ENCODE measurements at regions not wholly inside any gene's neighbourhood (a gene's known extent, or its start where the extent isn't known, plus 50 kb on each side); places are given as distances from the start of the nearest gene placed in this dataset.
"Not testable (repeated sequence)": the region's sequence is repeated elsewhere in the genome, so short reads cannot be mapped to it uniquely, and the experiment has no call there.

- Mint-ChIP-seq H3K4me1 (peaks cover 10% of the 10 kb centered on the region), H3K27me3 (no peaks in the 10 kb centered on the region), H3K27ac (peak overlapping the region; percentile 50), H3K4me3 (no peak overlapping the region), H3K36me3 (ENCODE audit: low read depth) (no peaks in the 10 kb centered on the region), H3K9me3 (no peaks in the 10 kb centered on the region)
- ChIA-PET POLR2A (no interaction called here), CTCF (no interaction called here)
- no peak for DNase-seq
These were observed 51.8 kb upstream of the PMAIP1 start for GRCh38 chr18:59848002-59848401.

GRCh38 chr18:59847491-59847846, 52.3 kb upstream of the PMAIP1 start:
- CTCF ChIA-PET; H3K27me3 Mint-ChIP-seq; DNase-seq; H3K4me3 Mint-ChIP-seq; H3K36me3 Mint-ChIP-seq (ENCODE audit: low read depth); H3K9me3 Mint-ChIP-seq: not testable (repeated sequence)
- peaks cover 10% of the 10 kb centered on the region for H3K4me1 Mint-ChIP-seq
- H3K27ac Mint-ChIP-seq, result peak overlapping the region; percentile 50
- POLR2A ChIA-PET, result interaction anchor here (0.6 kb wide), 1 partner anchor 51 kb away, joined by 3 read pairs; no protein-coding TSS in a partner anchor

- no peak overlapping the region for H3K4me3 Mint-ChIP-seq
- peaks cover 10% of the 10 kb centered on the region for H3K4me1 Mint-ChIP-seq
- H3K27ac Mint-ChIP-seq, result peak overlapping the region; percentile 19
- DNase-seq, result peak; percentile 9
- H3K9me3 Mint-ChIP-seq, result no peaks in the 10 kb centered on the region
- H3K27me3 Mint-ChIP-seq, result no peaks in the 10 kb centered on the region
- H3K36me3 Mint-ChIP-seq (ENCODE audit: low read depth), result no peaks in the 10 kb centered on the region
- ChIA-PET POLR2A (interaction anchor here (0.5 to 0.6 kb wide), 2 partner anchors 36 to 52 kb away, joined by 3 read pairs; no protein-coding TSS in a partner anchor), CTCF (interaction anchor here (0.6 kb wide), 1 partner anchor 46 kb away, joined by 3 read pairs; no protein-coding TSS in a partner anchor)
These were observed 52.8 kb upstream of the PMAIP1 start for GRCh38 chr18:59846814-59847490.

- no peak for DNase-seq
- no peaks in the 10 kb centered on the region for H3K36me3 Mint-ChIP-seq (ENCODE audit: low read depth)
- no peaks in the 10 kb centered on the region for H3K27me3 Mint-ChIP-seq
- ChIA-PET CTCF (no interaction called here), POLR2A (no interaction called here)
- no peak overlapping the region for H3K4me3 Mint-ChIP-seq
- H3K27ac Mint-ChIP-seq, result no peak overlapping the region
- no peaks in the 10 kb centered on the region for H3K9me3 Mint-ChIP-seq
- H3K4me1 Mint-ChIP-seq, result peaks cover 8% of the 10 kb centered on the region
These were observed 56.8 kb upstream of the PMAIP1 start for GRCh38 chr18:59842947-59843346.

GRCh38 chr18:59839931-59840685, 59.7 kb upstream of the PMAIP1 start:
- H3K27me3 Mint-ChIP-seq, result no peaks in the 10 kb centered on the region
- no peak overlapping the region for H3K4me3 Mint-ChIP-seq
- CTCF ChIA-PET, result interaction anchor here (0.6 to 2.0 kb wide), 2 partner anchors 9 kb away, joined by 3 to 5 read pairs; no protein-coding TSS in a partner anchor
- no peak overlapping the region for H3K27ac Mint-ChIP-seq
- no peak for DNase-seq
- no peaks in the 10 kb centered on the region for H3K36me3 Mint-ChIP-seq (ENCODE audit: low read depth)
- H3K9me3 Mint-ChIP-seq, result no peaks in the 10 kb centered on the region
- POLR2A ChIA-PET, result no interaction called here
- peaks cover 1% of the 10 kb centered on the region for H3K4me1 Mint-ChIP-seq

GRCh38 chr18:59839246-59839645, 60.5 kb upstream of the PMAIP1 start:
- H3K4me3 Mint-ChIP-seq, result no peak overlapping the region
- H3K36me3 Mint-ChIP-seq (ENCODE audit: low read depth), result no peaks in the 10 kb centered on the region
- H3K27me3 Mint-ChIP-seq, result no peaks in the 10 kb centered on the region
- no peaks in the 10 kb centered on the region for H3K9me3 Mint-ChIP-seq
- no peak overlapping the region for H3K27ac Mint-ChIP-seq
- ChIA-PET POLR2A (no interaction called here), CTCF (interaction anchor here (0.6 kb wide), 1 partner anchor 66 kb away, joined by 4 read pairs; no protein-coding TSS in a partner anchor)
- H3K4me1 Mint-ChIP-seq, result peaks cover 1% of the 10 kb centered on the region
- no peak for DNase-seq

GRCh38 chr18:59837586-59837985, 62.2 kb upstream of the PMAIP1 start:
- no peaks in the 10 kb centered on the region for H3K9me3 Mint-ChIP-seq
- peaks cover 3% of the 10 kb centered on the region for H3K4me1 Mint-ChIP-seq
- no peak overlapping the region for H3K4me3 Mint-ChIP-seq
- peak; percentile 57 for DNase-seq
- no peak overlapping the region for H3K27ac Mint-ChIP-seq
- POLR2A ChIA-PET, result no interaction called here
- peaks cover under 1% of the 10 kb centered on the region for H3K27me3 Mint-ChIP-seq
- H3K36me3 Mint-ChIP-seq (ENCODE audit: low read depth), result no peaks in the 10 kb centered on the region
- CTCF ChIA-PET, result interaction anchor here (1.0 kb wide), 1 partner anchor 14 kb away, joined by 3 read pairs; no protein-coding TSS in a partner anchor

- ChIA-PET CTCF (interaction anchor here (0.7 kb wide), 1 partner anchor 15 kb away, joined by 3 read pairs; no protein-coding TSS in a partner anchor), POLR2A (no interaction called here)
- no peak for DNase-seq
- Mint-ChIP-seq H3K9me3 (no peaks in the 10 kb centered on the region), H3K4me1 (peaks cover 3% of the 10 kb centered on the region), H3K4me3 (no peak overlapping the region), H3K27me3 (peaks cover 2% of the 10 kb centered on the region), H3K27ac (no peak overlapping the region), H3K36me3 (ENCODE audit: low read depth) (no peaks in the 10 kb centered on the region)
These were observed 64.0 kb upstream of the PMAIP1 start for GRCh38 chr18:59835605-59836379.

- Mint-ChIP-seq H3K27ac (no peak overlapping the region), H3K36me3 (ENCODE audit: low read depth) (no peaks in the 10 kb centered on the region), H3K9me3 (no peaks in the 10 kb centered on the region), H3K27me3 (peaks cover 2% of the 10 kb centered on the region), H3K4me1 (peaks cover 3% of the 10 kb centered on the region), H3K4me3 (no peak overlapping the region)
- DNase-seq, result no peak
- ChIA-PET CTCF (no interaction called here), POLR2A (no interaction called here)
These were observed 65.5 kb upstream of the PMAIP1 start for GRCh38 chr18:59834267-59834666.

GRCh38 chr18:59833785-59834184, 66.0 kb upstream of the PMAIP1 start:
- Mint-ChIP-seq H3K27ac (no peak overlapping the region), H3K27me3 (peaks cover 2% of the 10 kb centered on the region), H3K4me1 (peaks cover 3% of the 10 kb centered on the region), H3K4me3 (no peak overlapping the region), H3K9me3 (no peaks in the 10 kb centered on the region), H3K36me3 (ENCODE audit: low read depth) (no peaks in the 10 kb centered on the region)
- ChIA-PET CTCF (no interaction called here), POLR2A (no interaction called here)
- DNase-seq, result no peak

- Mint-ChIP-seq H3K4me1 (no peaks in the 10 kb centered on the region), H3K27ac (no peak overlapping the region), H3K4me3 (no peak overlapping the region), H3K9me3 (no peaks in the 10 kb centered on the region), H3K36me3 (ENCODE audit: low read depth) (no peaks in the 10 kb centered on the region), H3K27me3 (peaks cover 9% of the 10 kb centered on the region)
- ChIA-PET CTCF (interaction anchor here (0.7 to 1.4 kb wide), 9 partner anchors 8 to 322 kb away, joined by 3 to 5 read pairs (median 4); partner anchors contain the start of gene CCBE1), POLR2A (no interaction called here)
- peak; percentile 54 for DNase-seq
These were observed 76.1 kb upstream of the PMAIP1 start for GRCh38 chr18:59823596-59824195.

- Mint-ChIP-seq H3K9me3 (no peaks in the 10 kb centered on the region), H3K4me3 (no peak overlapping the region), H3K27ac (no peak overlapping the region), H3K4me1 (no peaks in the 10 kb centered on the region), H3K36me3 (ENCODE audit: low read depth) (no peaks in the 10 kb centered on the region), H3K27me3 (peaks cover 9% of the 10 kb centered on the region)
- CTCF ChIA-PET, result interaction anchor here (0.8 to 1.4 kb wide), 8 partner anchors 9 to 381 kb away, joined by 3 to 5 read pairs (median 4); partner anchors contain the start of gene CCBE1
- POLR2A ChIA-PET, result no interaction called here
- no peak for DNase-seq
These were observed 76.9 kb upstream of the PMAIP1 start for GRCh38 chr18:59822612-59823550.

Data from activated CD4-positive, alpha-beta T cell treated with anti-CD3 and anti-CD28 coated beads, Interleukin-2, amount 10 ng/mL, durations not matched to agents 7 days and 5 days (primary cell).